Right kidney (tissue), 1 donor: ENCODE measurements at regions not wholly inside any gene's neighbourhood (a gene's known extent, or its start where the extent isn't known, plus 50 kb on each side); places are given as distances from the start of the nearest gene placed in this dataset.

Experiments
- DNase-seq: peaks from one replicate; pipeline ENCODE4 v3.0.0-alpha.2; 2016

GRCh38 chr20:57970116-57970515 is 258.3 kb downstream of the ANKRD60 start:
- DNase-seq = no peak

- DNase-seq = no peak
Observed at GRCh38 chr20:57968120-57968519, 258.3 kb upstream of the PMEPA1 start.

GRCh38 chr20:57967364-57967763 is 257.5 kb upstream of the PMEPA1 start:
- no peak for DNase-seq

GRCh38 chr20:57966620-57967019 is 256.8 kb upstream of the PMEPA1 start:
- no peak for DNase-seq

- DNase-seq = no peak
Observed at GRCh38 chr20:57965441-57965840, 255.6 kb upstream of the PMEPA1 start.

GRCh38 chr20:57964011-57964862 is 254.4 kb upstream of the PMEPA1 start:
- no peak for DNase-seq

GRCh38 chr20:57960803-57961575 is 251.2 kb upstream of the PMEPA1 start:
- no peak for DNase-seq

GRCh38 chr20:57959589-57959988 is 249.8 kb upstream of the PMEPA1 start:
- no peak for DNase-seq

- DNase-seq = no peak
Observed at GRCh38 chr20:57959018-57959417, 249.2 kb upstream of the PMEPA1 start.

- no peak for DNase-seq
Observed at GRCh38 chr20:57958050-57958420, 248.2 kb upstream of the PMEPA1 start.

GRCh38 chr20:57957411-57958049 is 247.7 kb upstream of the PMEPA1 start:
- DNase-seq = no peak

GRCh38 chr20:57953638-57954037 is 243.8 kb upstream of the PMEPA1 start:
- DNase-seq = no peak

GRCh38 chr20:57952136-57952535 is 242.3 kb upstream of the PMEPA1 start:
- DNase-seq = no peak

GRCh38 chr20:57951549-57951948 is 241.7 kb upstream of the PMEPA1 start:
- no peak for DNase-seq

GRCh38 chr20:57950764-57951485 is 241.1 kb upstream of the PMEPA1 start:
- DNase-seq = no peak

- DNase-seq = no peak
Observed at GRCh38 chr20:57948180-57948955, 238.6 kb upstream of the PMEPA1 start.

GRCh38 chr20:57947421-57948179 is 237.8 kb upstream of the PMEPA1 start:
- no peak for DNase-seq

- no peak for DNase-seq
Observed at GRCh38 chr20:57946559-57947315, 236.9 kb upstream of the PMEPA1 start.

- DNase-seq = no peak
Observed at GRCh38 chr20:57944988-57945387, 235.2 kb upstream of the PMEPA1 start.

- no peak for DNase-seq
Observed at GRCh38 chr20:57943950-57944349, 234.1 kb upstream of the PMEPA1 start.
